HCT116 (cell line): ENCODE measurements at regions not wholly inside any gene's neighbourhood (a gene's known extent, or its start where the extent isn't known, plus 50 kb on each side); places are given as distances from the start of the nearest gene placed in this dataset.

ENCODE experiments used
- ATAC-seq: fragments of 200-7000 bp; cut with Tn5 transposase; 2 replicates; pipeline ENCODE4 v1.9.1; 2020; ENCODE audit warnings: mild to moderate bottlenecking, moderate library complexity
- BruUV-seq: library from RNA; stranded (reverse); fragments of 400-500 nt; replicated peaks from 2 replicates; lab custom pipeline; 2021; lab: Mats Ljungman, UMichigan
- CTCF ChIA-PET: fragments of 300-600 bp; sonication (Branson Sonifier 250); formaldehyde crosslinking; loops from one replicate; lab custom pipeline; 2021; ENCODE audit warnings: antibody characterized with exemption; lab: Charles Lee
- POLR2A ChIA-PET: fragments of 300-600, 350-600 bp; sonication (Branson Sonifier 250); formaldehyde crosslinking; loops from one replicate; lab custom pipeline; 2021; ENCODE audit warnings: antibody characterized with exemption; lab: Charles Lee
- RAD21 ChIA-PET, 2 experiments: fragments of 300-600 bp; sonication (Branson Sonifier 250); formaldehyde crosslinking; loops; one replicate each; lab custom pipeline; 2023; ENCODE audit warnings: low total read pairs in 2 of 2; ENCODE audit not compliant: uncharacterized antibody in 2 of 2, unreplicated experiment in 2 of 2, low non-redundant PET in 1 of 2; lab: Charles Lee
- DNase-seq: peaks from one replicate; pipeline ENCODE4 v3.0.0-alpha.2; 2010; ENCODE audit warnings: low read depth, low spot score
- H2AFZ ChIP-seq: fragments of 200-600 bp; shearing (Covaris generic), sonication (generic); 2 replicates; pipeline ENCODE4 v1.6.1; 2017; ENCODE audit warnings: low read depth, mixed run types, mixed read lengths, antibody characterized with exemption, low read length; ENCODE audit not compliant: poor library complexity, severe bottlenecking
- H3K27ac ChIP-seq: 2 replicates; pipeline ENCODE4 v1.5.1; 2012; ENCODE audit warnings: low read depth, low read length
- H3K27me3 ChIP-seq: fragments of 200-600 bp; sonication (generic); 2 replicates; pipeline ENCODE4 v1.6.1; 2016; ENCODE audit warnings: mixed run types, low read length, mixed read lengths; ENCODE audit not compliant: insufficient read depth
- H3K36me3 ChIP-seq, 2 experiments: fragments of 200-500 bp in 1 of 2; fragments of 200-600 bp in 1 of 2; sonication (Bioruptor generic) in 1 of 2; sonication (generic) in 1 of 2; 2 replicates each; pipeline versions ENCODE4 v1.5.1 to v1.6.1; 2014 to 2016; ENCODE audit warnings: low read length in 2 of 2, inconsistent platforms in 1 of 2, mixed read lengths in 1 of 2, mixed run types in 1 of 2; ENCODE audit not compliant: insufficient read depth in 2 of 2, control insufficient read depth in 1 of 2
- H3K4me1 ChIP-seq, 2 experiments: fragments of 200-600 bp in 1 of 2; sonication (generic) in 1 of 2; 2 replicates each; pipeline versions ENCODE4 v1.5.1 to v1.6.1; 2012 to 2017; ENCODE audit warnings: low read length in 2 of 2, inconsistent platforms in 1 of 2, mild to moderate bottlenecking in 1 of 2, mixed read lengths in 1 of 2, mixed run types in 1 of 2, moderate library complexity in 1 of 2; ENCODE audit not compliant: insufficient read depth in 2 of 2, control insufficient read depth in 1 of 2
- H3K4me2 ChIP-seq: fragments of 200-600 bp; sonication (generic); 2 replicates; pipeline ENCODE4 v1.6.1; 2017; ENCODE audit warnings: mixed run types, low read length, mixed read lengths
- H3K4me3 ChIP-seq, 2 experiments: fragments of 200-600 bp in 1 of 2; sonication (generic) in 1 of 2; replicated peaks in 1 of 2; 2 replicates each; pipeline ENCODE4 v1.5.1; 2011 to 2016; ENCODE audit warnings: low read length in 2 of 2, control low read depth in 1 of 2, low read depth in 1 of 2, mild to moderate bottlenecking in 1 of 2, mixed read lengths in 1 of 2, mixed run types in 1 of 2
- H3K79me2 ChIP-seq: fragments of 200-600 bp; sonication (generic); 2 replicates; pipeline ENCODE4 v1.6.1; 2017; ENCODE audit warnings: mild to moderate bottlenecking, mixed run types, low read length, moderate library complexity, mixed read lengths; ENCODE audit not compliant: insufficient read depth
- H3K9ac ChIP-seq: fragments of 200-600 bp; sonication (generic); 2 replicates; pipeline ENCODE4 v1.6.1; 2016; ENCODE audit warnings: low read length, mixed read lengths
- H3K9me2 ChIP-seq: fragments of 200-600 bp; sonication (generic), shearing (Covaris generic); 2 replicates; pipeline ENCODE4 v1.6.1; 2017; ENCODE audit warnings: mixed run types, mild to moderate bottlenecking, moderate library complexity; ENCODE audit not compliant: insufficient read depth
- H3K9me3 ChIP-seq, 2 experiments: fragments of 200-500 bp in 1 of 2; fragments of 200-600 bp in 1 of 2; sonication (Bioruptor generic) in 1 of 2; sonication (generic) in 1 of 2; 2 replicates each; pipeline ENCODE4 v1.6.1; 2014 to 2017; ENCODE audit warnings: low read length in 2 of 2, mixed read lengths in 2 of 2, inconsistent platforms in 1 of 2, low read depth in 1 of 2, mild to moderate bottlenecking in 1 of 2, mixed run types in 1 of 2, moderate library complexity in 1 of 2; ENCODE audit not compliant: control insufficient read depth in 1 of 2, insufficient read depth in 1 of 2
- H4K20me1 ChIP-seq: fragments of 200-600 bp; sonication (generic), shearing (Covaris generic); 2 replicates; pipeline ENCODE4 v1.6.1; 2017; ENCODE audit warnings: mixed run types, mild to moderate bottlenecking, moderate library complexity; ENCODE audit not compliant: insufficient read depth
- CBX3 ChIP-seq: IDR thresholded peaks from 2 replicates; pipeline ENCODE4 v1.6.1; 2012; ENCODE audit warnings: low read depth
- CEBPB ChIP-seq: IDR thresholded peaks from 2 replicates; pipeline ENCODE4 v1.6.1; 2012; ENCODE audit warnings: low read depth
- CTCF ChIP-seq, 3 experiments: fragments of 200-600 bp in 1 of 3; sonication (generic) in 1 of 3; IDR thresholded peaks in 2 of 3; conservative IDR thresholded peaks in 1 of 3; 2 replicates each; pipeline ENCODE4 v1.5.1; 2012 to 2017; ENCODE audit warnings: low read depth in 2 of 3, low read length in 2 of 3, antibody characterized with exemption in 1 of 3, borderline replicate concordance in 1 of 3, control low read depth in 1 of 3, mild to moderate bottlenecking in 1 of 3, mixed read lengths in 1 of 3, mixed run types in 1 of 3, moderate library complexity in 1 of 3; ENCODE audit not compliant: insufficient read depth in 1 of 3
- ELF1 ChIP-seq: IDR thresholded peaks from 2 replicates; pipeline ENCODE4 v1.6.1; 2012; ENCODE audit warnings: low read depth, borderline replicate concordance
- EZH2 ChIP-seq: fragments of 200-600 bp; sonication (generic); IDR thresholded peaks from 2 replicates; pipeline ENCODE4 v1.6.1; 2017; ENCODE audit warnings: antibody characterized with exemption, mixed run types
- EZH2phosphoT487 ChIP-seq: fragments of 200-600 bp; IDR thresholded peaks from 2 replicates; pipeline ENCODE4 v1.6.1; 2018; ENCODE audit warnings: antibody characterized with exemption, borderline replicate concordance
- FOSL1 ChIP-seq: IDR thresholded peaks from 2 replicates; pipeline ENCODE4 v1.6.1; 2012; ENCODE audit warnings: low read depth
- JUND ChIP-seq: IDR thresholded peaks from 2 replicates; pipeline ENCODE4 v1.6.1; 2012
- SIN3A ChIP-seq: IDR thresholded peaks from 2 replicates; pipeline ENCODE4 v1.6.1; 2012; ENCODE audit warnings: low read depth
- SP1 ChIP-seq: IDR thresholded peaks from 2 replicates; pipeline ENCODE4 v1.6.1; 2012; ENCODE audit warnings: low read depth
- SRF ChIP-seq: IDR thresholded peaks from 2 replicates; pipeline ENCODE4 v1.6.1; 2012; ENCODE audit warnings: low read depth
- YY1 ChIP-seq: IDR thresholded peaks from 2 replicates; pipeline ENCODE4 v1.6.1; 2011; ENCODE audit warnings: low read length, low read depth, moderate library complexity, mild to moderate bottlenecking; ENCODE audit not compliant: insufficient replicate concordance; ENCODE audit errors: extremely low read depth
- ZFX ChIP-seq: fragments of 450-650 bp; IDR thresholded peaks from 2 replicates; pipeline ENCODE4 v1.6.1; 2017
- ZNF274 ChIP-seq: fragments of 200-500 bp; sonication (Bioruptor generic); IDR thresholded peaks from 2 replicates; pipeline ENCODE4 v1.6.1; 2014; ENCODE audit warnings: mild to moderate bottlenecking, low read depth, low read length, inconsistent platforms
- intact Hi-C: fragments of 100-400 bp; cut with micrococcal nuclease; formaldehyde crosslinking; loops from 2 replicates; pipeline ENCODE4 v1.10.0; 2022
- TF ChIP-seq, protein P1 (sequence below): IDR thresholded peaks from 2 replicates; pipeline ENCODE4 v1.6.1; 2012

DNA sequence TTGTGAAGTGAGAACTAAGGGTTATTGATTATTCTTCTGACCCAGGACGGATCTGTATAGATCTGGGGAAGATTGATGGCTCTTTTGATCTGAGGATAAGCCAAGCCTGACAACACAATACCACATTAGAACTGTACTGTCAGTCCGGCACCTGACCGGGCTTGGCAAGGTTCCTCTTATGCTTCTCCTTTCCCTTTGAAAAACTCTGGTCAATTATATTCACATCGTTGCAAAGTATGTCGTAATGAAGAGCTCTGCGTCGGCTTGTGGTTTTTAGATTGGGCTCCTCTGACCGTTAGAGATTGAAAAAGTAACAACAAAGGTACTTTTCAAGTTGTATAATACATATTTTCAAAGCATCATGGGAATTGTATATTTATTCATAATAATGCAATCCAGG is 389.8 kb downstream of the NR2F2 start:
- ATAC-seq: no peak
- H3K9ac ChIP-seq: no peak overlapping the region
- no peaks in the 10 kb centered on the region for H3K9me3 ChIP-seq
- TF ChIP-seq CTCF (IDR thresholded peaks at IDR 0.05 in 2 of 3, conservative IDR thresholded peaks at IDR 0.05 in 1 of 3; ENCODE audit: borderline replicate concordance in 1 of 3, insufficient read depth in 1 of 3, low read depth in 2 of 3, low read length in 2 of 3) (no peak), EZH2 (no peak)
- H3K36me3 ChIP-seq: no peaks in the 10 kb centered on the region
- H2AFZ ChIP-seq: no peak overlapping the region
- DNase-seq: no peak
- no peak overlapping the region for H3K4me3 ChIP-seq
- no peaks in the 10 kb centered on the region for H3K79me2 ChIP-seq
- peaks cover 4% of the 10 kb centered on the region; the same call in 1 of the 2 replicates for H3K27me3 ChIP-seq
- H3K4me1 ChIP-seq: no peaks in the 10 kb centered on the region
- RAD21 ChIA-PET: no interaction called here
- intact Hi-C loops: no loop called here
- no peak overlapping the region for H3K27ac ChIP-seq
- H4K20me1 ChIP-seq: no peaks in the 10 kb centered on the region
- H3K9me2 ChIP-seq: no peaks in the 10 kb centered on the region
- H3K4me2 ChIP-seq: no peak overlapping the region
- CTCF ChIA-PET: no interaction called here
- POLR2A ChIA-PET: no interaction called here
- no TSS peak for BruUV-seq

DNA sequence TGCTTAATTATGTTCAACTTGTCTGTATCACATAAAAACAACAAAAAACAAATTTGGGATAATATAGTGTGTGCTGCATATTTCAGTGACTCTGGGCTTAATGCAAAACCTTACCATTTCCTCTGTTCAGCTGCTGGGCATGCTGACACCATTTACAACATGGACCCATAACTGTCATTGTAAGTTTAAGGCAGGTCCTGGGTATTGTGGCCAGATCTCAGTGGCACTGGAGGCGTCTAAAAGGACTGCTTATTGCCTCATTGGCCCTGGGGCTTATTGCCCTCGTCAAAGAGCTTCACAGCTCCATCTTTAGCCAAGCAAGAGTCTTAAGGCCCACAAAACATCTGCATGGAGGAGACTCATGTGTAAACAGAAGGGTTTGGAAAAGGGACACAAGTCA is 390.2 kb downstream of the NR2F2 start:
- H3K4me1 ChIP-seq: no peaks in the 10 kb centered on the region
- no peaks in the 10 kb centered on the region for H3K36me3 ChIP-seq
- H2AFZ ChIP-seq: no peak overlapping the region
- H3K4me2 ChIP-seq: no peak overlapping the region
- peaks cover 4% of the 10 kb centered on the region; the same call in 1 of the 2 replicates for H3K27me3 ChIP-seq
- intact Hi-C loops: no loop called here
- no peak overlapping the region for H3K9ac ChIP-seq
- RAD21 ChIA-PET: no interaction called here
- H3K79me2 ChIP-seq: no peaks in the 10 kb centered on the region
- BruUV-seq: no TSS peak
- H3K9me3 ChIP-seq: no peaks in the 10 kb centered on the region
- H3K9me2 ChIP-seq: no peaks in the 10 kb centered on the region
- CTCF ChIA-PET: no interaction called here
- no peak for ATAC-seq
- POLR2A ChIA-PET: no interaction called here
- no peak for DNase-seq
- no peaks in the 10 kb centered on the region for H4K20me1 ChIP-seq
- no peak overlapping the region for H3K27ac ChIP-seq
- H3K4me3 ChIP-seq: no peak overlapping the region
- no peak for TF ChIP-seq YY1
- no peak for TF ChIP-seq SRF
- TF ChIP-seq SP1: no peak
- no peak for TF ChIP-seq JUND
- TF ChIP-seq FOSL1: no peak
- TF ChIP-seq EZH2: no peak
- TF ChIP-seq EZH2phosphoT487: no peak
- no peak for TF ChIP-seq CTCF (IDR thresholded peaks at IDR 0.05 in 2 of 3, conservative IDR thresholded peaks at IDR 0.05 in 1 of 3; ENCODE audit: borderline replicate concordance in 1 of 3, insufficient read depth in 1 of 3, low read depth in 2 of 3, low read length in 2 of 3)
- TF ChIP-seq ZNF274: no peak
- TF ChIP-seq SIN3A: no peak
- TF ChIP-seq, protein P1, sequence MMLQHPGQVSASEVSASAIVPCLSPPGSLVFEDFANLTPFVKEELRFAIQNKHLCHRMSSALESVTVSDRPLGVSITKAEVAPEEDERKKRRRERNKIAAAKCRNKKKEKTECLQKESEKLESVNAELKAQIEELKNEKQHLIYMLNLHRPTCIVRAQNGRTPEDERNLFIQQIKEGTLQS: no peak
- TF ChIP-seq CBX3: no peak
- no peak for TF ChIP-seq ZFX
- TF ChIP-seq CEBPB: no peak
- no peak for TF ChIP-seq ELF1
